ENCODE measurements at regions not wholly inside any gene's neighbourhood (a gene's known extent, or its start where the extent isn't known, plus 50 kb on each side); places are given as distances from the start of the nearest gene placed in this dataset.

DNA sequence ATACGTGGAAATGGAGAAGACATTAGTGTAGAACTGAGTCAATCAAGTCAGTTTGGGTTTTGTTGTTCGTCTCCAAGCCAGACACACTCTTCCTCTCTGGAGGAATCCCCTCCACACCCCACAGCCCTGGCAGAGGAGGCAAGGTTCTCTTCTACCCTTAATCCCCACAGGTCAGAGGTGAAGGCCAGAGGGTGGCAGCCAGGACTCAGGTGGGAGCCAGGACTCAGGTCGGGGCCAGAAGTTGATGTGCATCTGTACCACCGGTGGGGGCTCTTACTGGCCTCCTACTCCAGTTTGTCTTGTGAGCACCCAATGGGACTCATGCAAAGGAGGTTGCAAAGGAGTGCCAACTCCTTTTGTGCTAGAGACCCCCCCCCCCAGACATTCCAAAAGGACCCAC is 126.4 kb downstream of the TBXT start:
- BruUV-seq (replicated peaks), result no TSS peak
- H3K4me1 ChIP-seq (ENCODE audit: insufficient read depth, low read length, poor library complexity, severe bottlenecking), result no peaks in the 10 kb centered on the region
- H3K9me3 ChIP-seq (ENCODE audit: low read depth, low read length, poor library complexity, severe bottlenecking), result no peaks in the 10 kb centered on the region
- intact Hi-C loops (cut with micrococcal nuclease; ENCODE audit: unreplicated experiment), result no loop called here
- TF ChIP-seq CTCF (conservative IDR thresholded peaks at IDR 0.05; ENCODE audit: low read depth, low read length) (no peak), EZH2 (IDR thresholded peaks at IDR 0.05; ENCODE audit: borderline replicate concordance, low read depth, low read length, poor library complexity, severe bottlenecking) (no peak)
- no peaks in the 10 kb centered on the region for H3K36me3 ChIP-seq (ENCODE audit: insufficient read depth, low read length, poor library complexity, severe bottlenecking)
- CTCF ChIA-PET, result no interaction called here
- DNase-seq (ENCODE audit: low spot score), result no peak
- no peak overlapping the region for H3K27ac ChIP-seq (ENCODE audit: low read depth, low read length, poor library complexity, severe bottlenecking)
- H3K4me3 ChIP-seq (ENCODE audit: low read depth, low read length, poor library complexity, severe bottlenecking), result no peak overlapping the region
- POLR2A ChIA-PET (ENCODE audit: low non-redundant PET), result no interaction called here
- no peaks in the 10 kb centered on the region for H3K27me3 ChIP-seq (replicated peaks; ENCODE audit: insufficient read depth, low read depth, low read length, poor library complexity)

GRCh38 chr6:166040292-166040691 is 127.4 kb downstream of the TBXT start:
- CTCF ChIA-PET, result no interaction called here
- Histone ChIP-seq H3K27me3 (replicated peaks; ENCODE audit: insufficient read depth, low read depth, low read length, poor library complexity) (no peaks in the 10 kb centered on the region), H3K36me3 (ENCODE audit: insufficient read depth, low read length, poor library complexity, severe bottlenecking) (no peaks in the 10 kb centered on the region), H3K4me1 (ENCODE audit: insufficient read depth, low read length, poor library complexity, severe bottlenecking) (no peaks in the 10 kb centered on the region), H3K9me3 (ENCODE audit: low read depth, low read length, poor library complexity, severe bottlenecking) (no peaks in the 10 kb centered on the region), H3K4me3 (ENCODE audit: low read depth, low read length, poor library complexity, severe bottlenecking) (no peak overlapping the region), H3K27ac (ENCODE audit: low read depth, low read length, poor library complexity, severe bottlenecking) (no peak overlapping the region)
- intact Hi-C loops (cut with micrococcal nuclease; ENCODE audit: unreplicated experiment), result no loop called here
- no peak for TF ChIP-seq CTCF (conservative IDR thresholded peaks at IDR 0.05; ENCODE audit: low read depth, low read length)
- no peak for TF ChIP-seq EZH2 (IDR thresholded peaks at IDR 0.05; ENCODE audit: borderline replicate concordance, low read depth, low read length, poor library complexity, severe bottlenecking)
- no peak for DNase-seq (ENCODE audit: low spot score)
- BruUV-seq (replicated peaks), result no TSS peak
- POLR2A ChIA-PET (ENCODE audit: low non-redundant PET), result no interaction called here

DNA sequence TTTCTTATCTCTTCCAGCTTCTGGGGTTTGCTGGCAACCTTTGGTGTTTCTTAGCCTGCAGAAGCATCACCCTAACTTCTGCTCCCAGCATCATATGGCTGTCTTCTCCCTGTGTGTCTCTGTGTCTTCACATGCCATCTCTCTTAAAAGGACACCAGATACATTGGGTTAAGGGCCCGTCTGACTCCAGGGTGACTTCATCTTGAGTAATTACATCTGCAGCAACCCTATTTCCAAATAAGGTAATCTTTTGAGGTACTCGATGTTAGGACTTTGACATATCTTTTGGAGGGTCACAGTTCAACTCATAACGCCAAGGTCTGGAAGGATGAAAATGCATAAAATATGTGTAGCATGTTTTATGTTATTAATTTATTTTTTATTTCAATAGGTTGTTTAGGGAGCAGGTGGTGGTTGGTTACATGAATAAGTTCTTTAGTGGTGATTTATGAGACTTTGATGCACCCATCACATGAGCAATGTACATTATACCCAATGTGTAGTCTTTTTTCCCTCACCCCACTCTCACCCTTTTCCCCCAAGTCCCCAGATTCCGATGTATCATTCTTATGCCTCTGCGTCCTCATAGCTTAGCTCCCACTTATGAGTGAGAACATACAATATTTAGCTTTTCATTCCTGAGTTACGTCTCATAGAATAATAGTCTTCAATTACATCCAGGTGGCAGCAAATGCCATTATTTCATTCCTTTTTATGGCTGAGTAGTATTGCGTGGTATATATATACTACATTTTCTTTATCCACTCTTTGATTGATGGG is 131.1 kb downstream of the TBXT start:
- intact Hi-C loops (cut with micrococcal nuclease; ENCODE audit: unreplicated experiment), result no loop called here
- Histone ChIP-seq H3K36me3 (ENCODE audit: insufficient read depth, low read length, poor library complexity, severe bottlenecking) (no peaks in the 10 kb centered on the region), H3K4me1 (ENCODE audit: insufficient read depth, low read length, poor library complexity, severe bottlenecking) (no peaks in the 10 kb centered on the region), H3K4me3 (ENCODE audit: low read depth, low read length, poor library complexity, severe bottlenecking) (no peak overlapping the region), H3K27ac (ENCODE audit: low read depth, low read length, poor library complexity, severe bottlenecking) (no peak overlapping the region), H3K27me3 (replicated peaks; ENCODE audit: insufficient read depth, low read depth, low read length, poor library complexity) (no peaks in the 10 kb centered on the region), H3K9me3 (ENCODE audit: low read depth, low read length, poor library complexity, severe bottlenecking) (no peaks in the 10 kb centered on the region)
- TF ChIP-seq CTCF (conservative IDR thresholded peaks at IDR 0.05; ENCODE audit: low read depth, low read length) (no peak), EZH2 (IDR thresholded peaks at IDR 0.05; ENCODE audit: borderline replicate concordance, low read depth, low read length, poor library complexity, severe bottlenecking) (no peak)
- DNase-seq (ENCODE audit: low spot score), result no peak
- ChIA-PET POLR2A (ENCODE audit: low non-redundant PET) (no interaction called here), CTCF (no interaction called here)
- no TSS peak for BruUV-seq (replicated peaks)

Data from A673 (cell line).